Suppressor macrophage treated with lipopolysaccharide for 1 hour (primary cell): ENCODE measurements at regions not wholly inside any gene's neighbourhood (a gene's known extent, or its start where the extent isn't known, plus 50 kb on each side); places are given as distances from the start of the nearest gene placed in this dataset.
A peak's percentile ranks its signal among the peaks of the same experiment; 100 is the strongest.

Source experiments
- DNase-seq, 3 donors: peaks; one replicate each; pipeline ENCODE4 v3.0.0-alpha.2; 2020 to 2022

GRCh38 chr17:51496378-51496777 lies 236.0 kb downstream of the UTP18 start:
- DNase-seq = no peak

- no peak for DNase-seq
Observed at GRCh38 chr17:51499897-51500296, 239.6 kb downstream of the UTP18 start.

GRCh38 chr17:51500454-51500853 lies 240.1 kb downstream of the UTP18 start:
- no peak for DNase-seq

- no peak for DNase-seq
Observed at GRCh38 chr17:51505450-51505849, 245.1 kb downstream of the UTP18 start.

GRCh38 chr17:51507444-51507843 lies 247.1 kb downstream of the UTP18 start:
- no peak for DNase-seq

GRCh38 chr17:51508048-51508447 lies 247.7 kb downstream of the UTP18 start:
- DNase-seq = no peak

- DNase-seq = no peak
Observed at GRCh38 chr17:51510940-51511339, 250.6 kb downstream of the UTP18 start.

- DNase-seq = no peak
Observed at GRCh38 chr17:51512220-51512907, 252.0 kb downstream of the UTP18 start.

GRCh38 chr17:51516924-51517323 lies 256.6 kb downstream of the UTP18 start:
- DNase-seq = no peak

- DNase-seq = no peak
Observed at GRCh38 chr17:51524524-51524923, 264.2 kb downstream of the UTP18 start.

GRCh38 chr17:51526507-51526906 lies 266.2 kb downstream of the UTP18 start:
- DNase-seq = no peak

GRCh38 chr17:51527225-51527982 lies 267.1 kb downstream of the UTP18 start:
- DNase-seq = no peak

GRCh38 chr17:51528111-51528510 lies 267.8 kb downstream of the UTP18 start:
- DNase-seq = no peak

- no peak for DNase-seq
Observed at GRCh38 chr17:51533219-51533618, 272.9 kb downstream of the UTP18 start.

GRCh38 chr17:51533821-51534220 lies 273.5 kb downstream of the UTP18 start:
- no peak for DNase-seq

- no peak for DNase-seq
Observed at GRCh38 chr17:51536627-51537026, 276.3 kb downstream of the UTP18 start.

- DNase-seq = no peak
Observed at GRCh38 chr17:51537996-51538550, 277.7 kb downstream of the UTP18 start.

- DNase-seq = peak in 1 of 3 donors; percentile 2
Observed at GRCh38 chr17:51540151-51540550, 279.8 kb downstream of the UTP18 start.

- DNase-seq = no peak
Observed at GRCh38 chr17:51541215-51541614, 280.9 kb downstream of the UTP18 start.

- DNase-seq = no peak
Observed at GRCh38 chr17:51546114-51546513, 285.8 kb downstream of the UTP18 start.

GRCh38 chr17:51548125-51548524 lies 287.8 kb downstream of the UTP18 start:
- no peak for DNase-seq

GRCh38 chr17:51555153-51555552 lies 294.8 kb downstream of the UTP18 start:
- no peak for DNase-seq

GRCh38 chr17:51559778-51560177 lies 299.4 kb downstream of the UTP18 start:
- no peak for DNase-seq

GRCh38 chr17:51560398-51560797 lies 300.1 kb downstream of the UTP18 start:
- no peak for DNase-seq
